HG03039 (cell line): ENCODE measurements at regions not wholly inside any gene's neighbourhood (a gene's known extent, or its start where the extent isn't known, plus 50 kb on each side); places are given as distances from the start of the nearest gene placed in this dataset.
"Not testable (repeated sequence)": the region's sequence is repeated elsewhere in the genome, so short reads cannot be mapped to it uniquely, and the experiment has no call there.

Experiments
- ATAC-seq: cut with Tn5 transposase; IDR thresholded peaks from one replicate; pipeline ENCODE4 v1.9.1; 2021; ENCODE audit warnings: mild to moderate bottlenecking, moderate library complexity; ENCODE audit not compliant: unreplicated experiment

DNA sequence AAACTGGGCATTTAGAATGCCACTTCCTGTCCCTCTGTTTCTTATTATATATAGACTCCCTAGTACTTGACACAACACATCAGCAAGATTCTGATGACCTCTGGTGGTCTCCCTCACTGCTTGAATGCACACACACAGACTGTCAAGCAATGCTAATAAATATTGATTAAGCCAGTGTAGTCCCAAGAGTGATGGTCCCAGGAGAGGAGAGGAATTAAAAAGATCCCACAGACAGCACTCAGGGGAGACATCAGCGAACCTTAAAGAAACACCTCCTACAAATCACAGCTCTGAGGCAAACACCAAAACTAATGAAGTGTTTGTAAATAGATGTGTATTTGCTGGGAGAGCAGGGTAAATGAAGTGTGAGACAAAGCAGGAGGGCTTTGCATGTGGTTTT lies 1291.2 kb downstream of the XPNPEP1 start:
- ATAC-seq, result no peak

DNA sequence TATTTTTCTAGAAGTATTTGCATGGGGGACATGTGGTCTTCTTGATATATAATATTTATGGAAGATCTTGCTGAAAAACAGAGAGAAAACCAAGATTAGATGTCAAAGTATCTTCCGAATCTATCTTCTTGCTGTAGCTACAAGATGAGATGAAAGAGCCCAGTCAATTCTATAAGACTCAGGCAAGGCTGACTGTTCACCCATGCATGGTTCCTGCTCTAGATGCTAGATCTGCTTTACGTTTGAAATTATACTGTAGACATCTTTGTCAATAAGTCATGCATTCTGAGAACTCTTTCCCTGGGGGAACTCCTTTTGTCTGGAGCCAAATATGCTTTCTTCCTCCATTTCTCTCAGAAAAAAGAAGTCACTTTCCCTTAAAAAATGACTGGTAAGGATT lies 1292.0 kb downstream of the XPNPEP1 start:
- ATAC-seq, result peak; percentile 79

DNA sequence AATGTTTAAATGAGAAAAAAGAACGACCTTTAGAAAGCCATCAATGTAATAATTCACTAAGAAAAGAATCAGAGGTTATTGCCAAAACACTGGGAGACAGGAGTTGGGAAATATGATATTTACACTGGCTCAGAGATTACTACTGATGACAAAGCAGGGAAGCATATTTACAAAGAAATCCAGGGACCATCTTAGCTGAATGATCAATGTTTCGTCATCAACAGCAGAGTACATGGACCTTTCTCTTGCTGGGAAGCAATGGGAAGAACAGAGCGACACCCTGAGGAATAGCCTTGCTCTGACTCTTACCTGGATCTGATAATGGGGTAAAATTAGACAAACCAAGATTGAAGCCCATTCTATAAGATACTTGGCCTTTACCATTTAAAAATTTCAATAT lies 1293.5 kb downstream of the XPNPEP1 start:
- no peak for ATAC-seq

DNA sequence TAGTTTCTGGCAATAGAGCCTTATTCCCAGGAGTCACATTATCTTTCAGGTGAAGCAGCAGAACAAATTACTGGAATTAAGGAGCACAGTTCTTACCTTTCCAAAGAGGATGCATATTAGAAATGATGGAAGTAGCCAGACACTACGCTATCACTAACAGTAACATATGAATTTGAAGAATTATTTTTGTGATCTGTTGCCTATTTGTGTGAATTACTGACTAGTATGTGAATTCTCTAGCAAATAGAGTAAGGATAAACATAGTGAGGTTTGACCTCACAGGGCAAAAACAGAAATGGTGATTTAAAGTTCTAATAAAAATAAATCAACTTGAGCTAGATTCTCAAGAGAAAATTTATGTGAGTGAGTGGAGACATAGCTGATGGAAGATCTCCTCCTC lies 1299.3 kb downstream of the XPNPEP1 start:
- no peak for ATAC-seq

DNA sequence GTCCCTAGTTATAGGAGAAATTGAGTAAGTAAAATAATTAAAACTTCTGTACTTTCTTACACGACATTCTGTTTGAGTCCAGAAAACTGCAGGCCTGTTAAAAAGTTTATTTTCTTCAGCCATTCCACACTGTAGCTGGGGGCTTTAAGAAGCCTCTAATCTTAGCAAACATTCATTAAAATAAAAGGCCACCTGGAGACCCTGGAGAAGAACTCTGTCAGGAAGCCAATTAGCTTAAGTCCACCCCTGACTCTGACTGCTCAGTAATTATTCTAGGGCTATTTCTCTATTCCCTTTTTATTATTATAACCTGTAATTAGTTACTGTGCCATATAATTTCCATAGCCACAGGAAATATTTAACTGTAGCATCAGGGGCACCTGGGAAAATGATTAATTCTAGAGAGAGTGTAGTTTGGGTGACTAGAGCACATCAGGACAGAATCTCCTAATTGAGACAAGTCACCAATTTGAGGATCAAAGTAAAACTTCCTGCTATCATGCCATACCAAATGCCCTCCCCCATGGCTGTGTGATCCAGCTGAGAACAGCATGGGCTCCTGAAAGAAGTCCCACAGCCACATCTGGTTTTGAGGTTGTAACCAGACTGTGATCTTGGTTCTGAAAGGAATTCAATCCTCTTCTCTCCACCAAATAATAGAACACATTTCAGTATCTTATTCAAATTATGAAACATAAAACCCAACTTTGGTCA lies 1302.3 kb downstream of the XPNPEP1 start:
- no peak for ATAC-seq

DNA sequence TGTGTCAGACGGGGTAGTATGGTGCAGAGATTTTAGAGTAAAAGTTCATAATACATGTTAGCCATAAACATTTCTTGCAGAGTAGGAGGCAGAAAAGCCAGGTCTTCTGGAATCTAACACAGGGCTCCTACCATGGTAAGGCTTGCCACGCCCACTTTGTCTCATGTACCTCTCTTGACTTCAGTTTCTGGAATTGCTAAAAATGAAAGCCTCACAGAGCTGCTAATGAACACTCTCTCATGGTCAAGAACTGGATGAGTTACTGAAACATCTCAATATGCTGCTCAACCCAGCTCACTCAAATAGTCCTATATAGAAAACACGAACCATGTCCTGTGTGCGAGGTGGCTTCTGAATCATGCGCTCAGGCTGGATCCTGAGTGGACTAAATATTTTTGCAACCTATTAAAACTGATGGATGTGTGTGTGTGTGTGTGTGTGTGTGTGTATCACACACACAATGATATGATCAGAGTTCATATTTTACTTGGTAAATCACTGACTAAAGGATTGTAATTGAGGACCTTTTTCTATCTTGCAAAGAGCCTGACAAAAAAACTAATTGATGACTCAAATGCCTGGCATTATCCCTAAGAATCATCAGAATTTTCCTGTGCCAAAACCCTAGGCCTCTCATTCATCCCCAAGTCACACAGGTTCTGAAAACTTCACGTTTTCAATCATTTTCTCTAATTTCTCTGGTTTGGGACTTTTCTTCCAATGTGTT lies 1306.6 kb downstream of the XPNPEP1 start:
- ATAC-seq, result no peak

DNA sequence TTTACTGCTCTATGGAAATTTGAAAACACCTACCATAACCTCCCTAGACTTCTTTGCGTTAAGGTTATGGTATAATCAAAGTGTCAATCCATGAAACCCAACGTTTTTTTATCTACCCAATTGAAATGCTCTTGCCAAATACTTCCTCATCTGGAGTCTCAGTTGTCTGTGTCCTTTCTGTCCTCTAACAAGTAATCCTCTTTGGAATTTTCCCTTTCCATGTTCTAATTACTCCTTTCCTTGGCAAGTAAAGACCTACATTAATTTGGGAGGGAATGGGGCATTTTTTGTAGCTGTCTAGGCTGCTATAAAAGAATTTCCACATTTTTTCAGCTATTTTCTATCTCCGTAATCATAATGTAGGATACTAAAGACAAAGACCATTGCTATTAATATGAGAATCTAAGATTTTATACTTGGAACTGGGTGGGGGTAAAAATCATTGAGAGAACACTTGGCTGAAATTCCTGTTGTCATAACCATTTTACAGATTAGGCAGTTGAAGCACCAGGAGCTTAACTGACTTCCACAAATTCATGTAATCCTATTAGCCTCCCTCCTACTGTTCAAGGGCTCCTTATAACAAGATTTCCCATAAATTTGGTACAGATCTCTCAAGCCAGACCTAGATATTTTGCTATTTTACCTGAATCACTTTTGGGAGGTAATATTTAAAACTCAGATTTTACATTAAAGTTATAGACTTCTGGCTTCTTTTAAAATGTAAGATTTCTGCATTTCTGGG lies 1307.6 kb downstream of the XPNPEP1 start:
- ATAC-seq, result no peak

DNA sequence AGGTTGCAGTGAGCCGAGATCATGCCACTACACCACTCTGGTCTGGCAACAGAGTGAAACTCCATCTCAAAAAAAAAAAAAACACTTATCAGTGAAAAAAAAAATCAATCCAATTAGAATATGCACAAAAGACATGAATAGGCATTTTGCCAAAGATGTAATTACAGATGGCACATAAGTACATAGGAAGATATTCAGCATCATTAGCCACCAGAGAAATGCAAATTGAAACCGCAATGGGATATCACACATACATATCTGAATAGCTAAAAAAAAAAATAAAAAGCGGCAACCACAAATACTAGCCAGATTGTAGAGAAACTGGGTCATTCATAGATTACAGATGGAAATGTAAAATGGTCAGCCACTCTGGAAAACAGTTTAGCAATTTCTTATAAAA lies 1310.8 kb downstream of the XPNPEP1 start:
- no peak for ATAC-seq

DNA sequence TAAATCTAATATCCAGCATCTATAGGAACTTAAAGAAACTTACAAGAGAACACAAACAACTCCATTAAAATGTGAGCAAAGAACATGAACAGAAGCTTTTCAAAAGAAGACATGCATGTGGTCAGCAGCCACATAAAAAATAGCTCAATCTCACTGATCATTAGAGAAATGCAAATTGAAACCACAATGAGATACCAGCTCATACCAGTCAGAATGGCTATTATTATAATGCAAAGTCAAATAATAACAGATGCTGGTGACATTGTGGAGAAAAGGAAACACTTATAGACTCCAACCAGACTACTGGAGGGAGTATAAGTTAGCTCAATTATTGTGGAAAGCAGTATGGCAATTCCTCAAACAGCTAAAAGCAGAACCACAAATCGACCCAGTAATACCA lies 1314.5 kb downstream of the XPNPEP1 start:
- ATAC-seq, result no peak

DNA sequence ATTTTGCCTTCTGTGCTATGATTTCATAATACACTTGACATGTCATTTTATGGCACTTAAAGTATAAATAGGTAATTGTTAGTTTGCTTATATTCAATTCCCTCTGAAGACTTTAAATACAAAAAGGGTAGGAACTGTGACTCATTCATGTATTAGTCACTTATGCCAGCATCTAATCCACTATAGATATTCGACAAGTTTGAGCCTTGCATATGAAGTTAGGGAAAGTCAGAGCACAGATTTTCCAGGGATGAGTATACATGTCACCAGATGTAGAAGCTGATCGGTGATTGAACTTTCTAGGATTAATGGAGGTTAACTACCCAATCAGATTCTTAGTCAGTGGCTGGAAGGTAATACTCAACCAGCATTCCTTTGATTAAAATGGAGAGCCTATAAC lies 1321.5 kb downstream of the XPNPEP1 start:
- no peak for ATAC-seq

DNA sequence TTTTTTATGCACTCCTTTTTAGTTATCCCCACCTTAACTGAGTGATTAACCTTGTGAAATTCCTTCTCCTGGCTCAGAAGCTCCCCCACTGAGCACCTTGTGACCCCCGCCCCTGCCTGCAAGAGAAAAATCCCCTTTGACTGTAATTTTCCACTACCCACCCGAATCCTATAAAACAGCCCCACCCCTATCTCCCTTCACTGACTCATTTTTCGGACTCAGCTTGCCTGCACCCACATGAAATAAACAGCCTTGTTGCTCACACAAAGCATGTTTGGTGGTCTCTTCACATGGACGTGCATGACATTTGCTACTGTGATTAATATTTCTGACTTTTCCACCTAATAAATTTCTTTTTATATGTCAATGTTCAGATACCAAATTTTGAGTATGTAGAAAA lies 1322.8 kb downstream of the XPNPEP1 start:
- ATAC-seq, result not testable (repeated sequence)

DNA sequence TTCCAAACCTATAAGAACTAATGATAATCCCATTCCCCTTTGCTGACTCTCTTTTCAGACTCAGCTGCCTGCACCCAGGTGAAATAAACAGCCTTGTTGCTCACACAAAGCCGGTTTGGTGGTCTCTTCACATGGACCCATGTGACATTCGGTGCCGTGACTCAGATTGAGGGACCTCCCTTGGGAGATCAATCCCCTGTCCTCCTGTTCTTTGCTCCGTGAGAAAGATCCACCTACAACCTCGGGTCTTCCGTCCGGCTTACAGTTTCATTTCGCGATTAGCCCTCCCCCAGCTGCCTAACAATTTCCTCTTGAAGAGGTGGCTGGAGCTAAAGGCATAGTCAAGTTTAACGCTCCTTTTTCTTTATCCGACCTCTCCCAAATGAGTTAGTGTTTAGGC lies 1324.0 kb downstream of the XPNPEP1 start:
- ATAC-seq, result not testable (repeated sequence)

DNA sequence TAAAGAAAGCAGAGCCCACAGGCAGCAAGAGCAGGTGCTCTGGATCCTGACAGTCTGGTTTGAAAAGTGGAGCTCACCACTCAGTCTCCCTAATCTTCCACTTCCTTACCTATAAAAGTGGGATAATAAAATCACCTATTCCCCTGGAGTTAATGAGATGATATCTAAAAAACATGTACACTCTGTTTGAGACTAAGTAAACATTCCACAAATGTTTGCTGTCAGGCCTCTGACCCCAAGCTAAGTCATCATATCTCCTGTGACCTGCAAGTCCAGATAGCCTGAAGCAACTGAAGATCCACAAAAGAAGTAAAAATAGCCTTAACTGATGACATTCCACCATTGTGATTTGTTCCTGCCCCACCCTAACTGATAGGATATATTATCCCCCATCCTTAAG lies 1324.5 kb downstream of the XPNPEP1 start:
- no peak for ATAC-seq

DNA sequence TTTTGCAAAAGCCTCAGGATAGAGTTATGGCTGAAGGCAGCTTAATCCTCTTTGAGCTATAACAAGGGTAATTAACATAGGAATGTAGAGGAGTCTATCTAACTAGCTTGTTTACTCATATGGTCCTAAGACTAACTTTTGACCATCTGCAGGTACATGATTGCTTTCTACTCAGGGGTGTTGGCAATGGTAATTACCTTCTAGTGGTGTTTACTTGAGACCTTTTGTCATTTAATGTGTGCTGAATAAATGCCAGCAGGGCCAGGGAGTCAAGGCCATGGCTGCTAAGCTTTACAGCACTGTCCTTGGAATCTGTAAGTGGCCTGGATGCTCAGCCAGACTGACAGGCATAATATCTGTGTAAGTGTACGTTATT lies 1325.0 kb downstream of the XPNPEP1 start:
- ATAC-seq, result no peak

DNA sequence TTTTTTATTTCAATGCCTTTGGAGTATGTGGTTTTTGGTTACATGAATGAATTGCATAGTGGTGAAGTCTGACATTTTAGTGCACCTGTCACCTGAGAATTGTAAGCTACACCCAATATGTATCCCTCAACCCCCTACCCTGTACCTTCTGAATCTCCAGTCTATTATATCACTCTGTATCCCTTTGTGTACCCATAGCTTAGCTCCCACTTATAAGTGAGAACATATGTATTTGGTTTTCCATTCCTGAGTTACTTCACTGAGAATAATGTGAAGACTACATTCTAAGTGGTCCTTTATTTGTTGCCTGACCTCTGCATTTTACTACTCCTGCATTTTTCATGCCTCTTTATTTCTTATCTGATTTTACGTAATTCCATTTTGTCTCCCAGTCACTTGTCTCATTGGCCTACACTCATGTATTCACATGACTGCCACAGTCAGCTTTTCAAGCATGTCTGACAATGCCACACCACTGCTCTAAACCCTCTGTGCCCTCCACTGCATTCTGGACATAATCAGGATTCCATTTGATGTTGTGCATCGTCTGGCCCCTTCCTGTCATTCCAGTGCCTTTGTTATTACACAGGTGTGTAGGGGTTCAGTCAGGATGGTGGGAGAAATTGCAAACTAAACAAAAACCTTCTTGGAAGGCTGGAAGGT lies 1325.5 kb downstream of the XPNPEP1 start:
- no peak for ATAC-seq

DNA sequence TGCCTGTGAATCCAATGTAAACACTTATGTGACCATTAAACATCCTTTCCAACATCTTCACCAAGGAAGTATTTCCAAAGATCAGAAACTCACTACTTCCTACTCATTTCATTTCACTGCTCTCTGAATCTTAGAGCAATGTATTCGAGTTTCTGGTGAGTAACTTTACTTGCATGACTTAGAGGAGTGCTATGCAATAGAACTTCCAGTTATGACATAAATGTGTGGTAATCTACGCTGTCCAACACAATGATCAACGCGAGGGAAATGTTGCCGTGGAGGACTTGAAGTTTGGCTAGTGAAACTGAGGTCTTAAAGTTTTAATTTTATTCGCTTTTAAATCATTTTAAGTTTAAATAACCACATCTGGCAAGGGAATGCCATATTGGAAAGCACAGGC lies 1326.3 kb downstream of the XPNPEP1 start:
- no peak for ATAC-seq

DNA sequence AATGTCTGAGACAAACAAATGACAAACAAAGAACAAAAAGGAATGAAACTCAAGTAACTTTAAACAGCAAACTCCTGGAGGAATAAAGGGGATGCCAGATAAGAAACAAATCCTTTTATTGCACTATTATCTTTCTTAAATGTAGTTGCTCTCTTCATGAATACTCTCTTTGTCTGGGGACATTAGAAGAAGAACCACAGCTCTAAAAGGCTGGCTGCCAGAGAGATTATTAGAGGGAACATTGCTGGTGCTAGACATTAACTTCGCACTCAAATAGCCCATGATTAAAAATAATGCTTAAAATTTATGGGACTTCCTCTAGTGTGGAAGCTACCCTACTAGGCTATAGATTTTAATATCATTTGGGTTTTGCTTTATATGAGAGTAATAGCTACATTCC lies 1330.4 kb downstream of the XPNPEP1 start:
- no peak for ATAC-seq

DNA sequence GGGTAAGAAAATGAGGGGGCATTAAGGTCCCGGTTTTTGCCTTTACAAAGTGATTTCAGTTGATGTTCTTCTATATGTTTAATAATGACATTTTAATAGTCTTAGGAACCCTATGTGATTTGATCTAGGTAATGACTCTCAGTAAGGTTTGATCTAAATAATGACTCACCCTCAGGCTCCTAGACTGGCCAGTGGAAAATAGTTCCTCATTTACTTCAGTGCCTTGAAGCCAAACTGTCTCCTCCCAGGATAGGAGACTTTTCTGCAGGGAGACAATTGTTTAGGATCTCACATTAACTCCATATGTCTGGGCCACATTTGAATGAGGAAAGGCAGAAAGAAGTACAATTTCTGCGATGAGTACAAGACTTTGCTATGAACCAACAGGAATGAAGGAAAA lies 1331.9 kb downstream of the XPNPEP1 start:
- no peak for ATAC-seq

DNA sequence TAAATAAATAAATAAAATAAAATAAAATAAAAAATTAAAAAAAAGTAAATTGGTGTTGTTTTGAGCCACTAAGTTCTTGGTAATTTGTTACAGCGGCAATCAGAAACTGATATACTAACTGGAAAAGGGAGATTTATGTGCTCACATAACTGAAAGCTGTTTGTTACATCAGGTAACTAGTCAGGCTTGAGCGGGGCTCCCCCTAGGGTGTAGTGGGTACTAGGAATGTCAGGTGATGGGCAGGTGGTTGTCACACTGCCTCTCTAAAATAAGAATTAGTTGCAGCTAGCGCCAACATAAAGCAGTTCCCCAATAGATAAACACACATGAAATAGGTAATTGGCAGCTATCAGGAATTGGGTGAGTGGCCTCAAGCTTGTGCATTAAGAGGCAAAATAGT lies 1336.9 kb downstream of the XPNPEP1 start:
- ATAC-seq, result no peak

DNA sequence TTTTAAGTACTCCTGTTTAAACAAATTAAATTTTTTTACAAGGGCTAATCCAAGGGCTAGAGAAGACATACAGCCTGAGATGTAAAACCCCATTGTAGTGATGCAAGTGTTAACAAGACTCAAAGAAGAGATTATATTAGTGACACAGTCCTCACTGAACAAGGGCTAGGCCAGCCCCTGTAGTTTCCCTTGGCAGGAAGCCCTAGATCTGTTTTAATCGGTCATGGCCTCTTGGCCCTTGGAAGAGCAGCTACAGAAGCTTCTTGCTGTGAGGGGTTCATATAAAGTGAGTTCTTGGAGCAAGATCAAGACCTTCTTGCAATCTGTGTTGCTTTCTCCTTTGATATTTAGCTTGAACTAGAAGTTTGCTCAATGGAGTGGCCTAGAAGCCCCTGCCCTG lies 1339.4 kb downstream of the XPNPEP1 start:
- ATAC-seq, result no peak

DNA sequence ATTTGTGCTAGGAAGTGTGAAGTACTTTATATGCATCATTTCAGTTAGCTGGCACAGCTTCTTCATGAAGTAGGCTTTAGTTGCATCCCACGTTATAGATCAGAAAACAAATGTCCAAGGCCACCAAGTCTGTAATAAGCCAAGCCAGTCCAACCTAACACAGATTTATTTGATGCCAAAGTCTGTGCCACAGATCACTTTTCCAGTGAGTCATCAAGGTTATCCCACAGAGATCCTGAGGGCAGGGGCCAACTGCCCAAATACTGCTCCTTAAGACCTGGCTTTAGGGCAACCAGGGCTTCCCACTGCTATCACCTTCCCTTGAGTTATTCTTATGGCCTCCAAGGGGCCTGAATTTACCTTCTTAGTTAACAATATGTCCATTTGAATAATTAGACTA lies 1340.4 kb downstream of the XPNPEP1 start:
- ATAC-seq, result no peak

DNA sequence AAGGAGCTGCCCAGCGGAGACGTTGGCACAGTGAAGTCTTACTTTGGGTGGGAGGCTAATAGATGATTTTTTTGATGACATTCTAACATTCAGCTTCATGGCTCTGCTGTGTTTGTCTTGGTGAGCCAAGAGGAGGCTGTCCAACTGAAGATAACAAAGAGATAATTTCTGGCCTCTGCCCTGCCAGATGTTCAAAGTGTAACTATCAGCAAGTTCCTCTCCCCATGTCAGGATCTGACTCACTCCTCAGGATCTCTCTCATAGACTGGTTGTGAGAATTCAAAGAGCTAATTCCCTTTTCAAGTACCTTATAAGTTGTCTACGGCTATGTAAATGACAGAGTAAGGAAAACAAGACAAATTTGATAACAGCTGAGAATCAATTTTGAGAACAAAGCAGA lies 1340.9 kb downstream of the XPNPEP1 start:
- ATAC-seq, result no peak
